ENCODE measurements at regions not wholly inside any gene's neighbourhood (a gene's known extent, or its start where the extent isn't known, plus 50 kb on each side); places are given as distances from the start of the nearest gene placed in this dataset.

DNA sequence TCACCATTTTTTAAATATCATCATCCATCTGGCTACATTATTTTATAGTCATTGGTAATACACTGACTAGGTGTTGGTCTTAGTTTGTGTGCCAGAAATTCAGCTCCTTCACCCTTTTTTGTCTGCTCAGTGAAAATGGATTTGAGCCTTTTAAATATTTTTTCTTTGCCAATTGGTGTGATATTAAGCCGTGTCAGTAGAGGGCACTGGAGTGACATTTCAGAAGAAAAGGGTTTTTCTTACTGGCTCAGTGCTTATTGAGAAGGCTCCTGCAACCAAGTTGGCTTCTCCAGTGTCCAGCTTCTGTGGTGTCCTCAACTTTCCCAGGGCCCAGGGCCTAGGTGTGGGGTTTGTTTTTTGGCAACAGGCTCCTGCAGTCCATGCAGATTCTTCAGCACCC is 546.6 kb downstream of the DACH1 start:
- no peak for TF ChIP-seq GATA2 (IDR thresholded peaks at IDR 0.05; ENCODE audit: low read depth, low read length)
- TF ChIP-seq GATA3 (IDR thresholded peaks at IDR 0.05; ENCODE audit: low read depth, low read length) = no peak
